Loucy (cell line): ENCODE measurements at regions not wholly inside any gene's neighbourhood (a gene's known extent, or its start where the extent isn't known, plus 50 kb on each side); places are given as distances from the start of the nearest gene placed in this dataset.

Experiments used
- CTCF ChIP-seq: fragments of 200-600 bp; sonication (generic); conservative IDR thresholded peaks from 2 replicates; pipeline ENCODE4 v1.5.1; 2014; ENCODE audit warnings: mild to moderate bottlenecking, antibody characterized with exemption, low read length
- EZH2phosphoT487 ChIP-seq: fragments of 200-600 bp; IDR thresholded peaks from 2 replicates; pipeline ENCODE4 v1.6.1; 2018; ENCODE audit warnings: antibody characterized with exemption, mild to moderate bottlenecking, moderate library complexity, borderline replicate concordance

- TF ChIP-seq CTCF (no peak), EZH2phosphoT487 (no peak)
Observed at GRCh38 chr4:181846934-181847333, 396.3 kb upstream of the TENM3 start.
